IMR-90 (cell line): ENCODE measurements at regions not wholly inside any gene's neighbourhood (a gene's known extent, or its start where the extent isn't known, plus 50 kb on each side); places are given as distances from the start of the nearest gene placed in this dataset.

Experiments used
- ATAC-seq: fragments of 200-7000 bp; cut with Tn5 transposase; 2 replicates; pipeline ENCODE4 v1.9.1; 2020; ENCODE audit warnings: low read depth, mild to moderate bottlenecking, moderate library complexity
- BruUV-seq: library from RNA; stranded (reverse); fragments of 400-500 nt; replicated peaks from 2 replicates; lab custom pipeline; 2021; lab: Mats Ljungman, UMichigan
- CTCF ChIA-PET: fragments of 300-600 bp; formaldehyde crosslinking; extraction: SDS; loops from one replicate; lab custom pipeline; 2021; ENCODE audit warnings: antibody characterized with exemption; lab: Yijun Ruan, JAX
- POLR2A ChIA-PET: fragments of 300-600 bp; sonication (Branson Sonifier 250); formaldehyde crosslinking; loops from one replicate; lab custom pipeline; 2022; ENCODE audit warnings: antibody characterized with exemption; ENCODE audit not compliant: unreplicated experiment; lab: Charles Lee
- DNase-seq: peaks from one replicate; pipeline ENCODE4 v3.0.0; 2013
- H2AFZ ChIP-seq: replicated peaks from 2 replicates; pipeline ENCODE3; 2013; ENCODE audit warnings: low read length, mild to moderate bottlenecking; ENCODE audit not compliant: poor library complexity
- H2AK5ac ChIP-seq: 2 replicates; pipeline ENCODE4 v1.6.1; 2013; ENCODE audit warnings: low read depth, low read length, inconsistent platforms
- H2AK9ac ChIP-seq: replicated peaks from 2 replicates; pipeline ENCODE3; 2013; ENCODE audit warnings: mild to moderate bottlenecking, low read depth, low read length, moderate library complexity; ENCODE audit not compliant: poor library complexity
- H2BK120ac ChIP-seq: 2 replicates; pipeline ENCODE4 v1.6.1; 2013; ENCODE audit warnings: low read depth, low read length, inconsistent platforms
- H2BK15ac ChIP-seq: 3 replicates; pipeline ENCODE4 v1.6.1; 2013; ENCODE audit warnings: low read depth, low read length, inconsistent platforms
- H2BK20ac ChIP-seq: 2 replicates; pipeline ENCODE4 v1.6.1; 2013; ENCODE audit warnings: low read depth, mild to moderate bottlenecking, inconsistent platforms, low read length, moderate library complexity
- H2BK5ac ChIP-seq: 2 replicates; pipeline ENCODE4 v1.6.1; 2013; ENCODE audit warnings: mild to moderate bottlenecking, low read depth, low read length, inconsistent platforms; ENCODE audit not compliant: poor library complexity, severe bottlenecking
- H3K14ac ChIP-seq: replicated peaks from 2 replicates; pipeline ENCODE4 v1.6.1; 2013; ENCODE audit warnings: low read depth, low read length, inconsistent platforms
- H3K18ac ChIP-seq: 2 replicates; pipeline ENCODE4 v1.6.1; 2013; ENCODE audit warnings: low read depth, low read length, control low read depth
- H3K23ac ChIP-seq: 2 replicates; pipeline ENCODE4 v1.6.1; 2013; ENCODE audit warnings: low read depth, low read length, inconsistent platforms
- H3K27ac ChIP-seq: 2 replicates; pipeline ENCODE4 v1.5.1; 2013; ENCODE audit warnings: mild to moderate bottlenecking, control low read depth, low read length; ENCODE audit not compliant: insufficient read depth
- H3K27me3 ChIP-seq: 2 replicates; pipeline ENCODE4 v1.6.1; 2013; ENCODE audit warnings: low read length; ENCODE audit not compliant: control insufficient read depth, insufficient read depth
- H3K36me3 ChIP-seq: 2 replicates; pipeline ENCODE4 v1.6.1; 2013; ENCODE audit warnings: low read length, mixed read lengths; ENCODE audit not compliant: control insufficient read depth, insufficient read depth
- H3K4ac ChIP-seq: 2 replicates; pipeline ENCODE4 v1.6.1; 2013; ENCODE audit warnings: low read depth, low read length, inconsistent platforms
- H3K4me1 ChIP-seq: 2 replicates; pipeline ENCODE4 v1.6.1; 2013; ENCODE audit warnings: low read length, mixed read lengths; ENCODE audit not compliant: control insufficient read depth, insufficient read depth
- H3K4me2 ChIP-seq: 2 replicates; pipeline ENCODE4 v1.6.1; 2013; ENCODE audit warnings: low read depth, mild to moderate bottlenecking, control low read depth, low read length, moderate library complexity
- H3K4me3 ChIP-seq: 2 replicates; pipeline ENCODE4 v1.5.1; 2013; ENCODE audit warnings: low read depth, mild to moderate bottlenecking, control low read depth, low read length, moderate library complexity; ENCODE audit not compliant: insufficient read depth
- H3K56ac ChIP-seq: 2 replicates; pipeline ENCODE4 v1.6.1; 2013; ENCODE audit warnings: low read length, inconsistent platforms; ENCODE audit not compliant: insufficient read depth; ENCODE audit errors: extremely low read depth
- H3K79me1 ChIP-seq, 2 experiments: 2 replicates each; pipeline ENCODE4 v1.6.1; 2013; ENCODE audit warnings: low read length in 2 of 2, inconsistent platforms in 1 of 2, low read depth in 1 of 2
- H3K9ac ChIP-seq: 2 replicates; pipeline ENCODE4 v1.6.1; 2013; ENCODE audit warnings: low read depth, low read length, control low read depth
- H3K9me1 ChIP-seq: 2 replicates; pipeline ENCODE4 v1.6.1; 2013; ENCODE audit warnings: low read length, inconsistent platforms; ENCODE audit not compliant: insufficient read depth
- H3K9me3 ChIP-seq: 2 replicates; pipeline ENCODE4 v1.6.1; 2013; ENCODE audit warnings: low read length; ENCODE audit not compliant: control insufficient read depth, insufficient read depth
- H4K20me1 ChIP-seq: 2 replicates; pipeline ENCODE4 v1.6.1; 2013; ENCODE audit warnings: low read length, inconsistent platforms; ENCODE audit not compliant: insufficient read depth
- H4K5ac ChIP-seq: 2 replicates; pipeline ENCODE4 v1.6.1; 2013; ENCODE audit warnings: mild to moderate bottlenecking, low read depth, low read length, control low read depth
- H4K8ac ChIP-seq, 2 experiments: 2 replicates each; pipeline ENCODE4 v1.6.1; 2013; ENCODE audit warnings: low read depth in 2 of 2, low read length in 2 of 2, control low read depth in 1 of 2, inconsistent platforms in 1 of 2
- H4K91ac ChIP-seq: 2 replicates; pipeline ENCODE4 v1.6.1; 2013; ENCODE audit warnings: low read depth, low read length, inconsistent platforms; ENCODE audit not compliant: insufficient read depth
- BHLHE40 ChIP-seq: fragments of 150-350 bp; IDR thresholded peaks from 2 replicates; pipeline ENCODE4 v1.6.1; 2016; ENCODE audit warnings: mild to moderate bottlenecking, low read depth, low read length
- CEBPB ChIP-seq: IDR thresholded peaks from 2 replicates; pipeline ENCODE4 v1.6.1; 2012; ENCODE audit warnings: low read depth, low read length, improper control_type of control experiment
- CHD1 ChIP-seq: IDR thresholded peaks from 2 replicates; pipeline ENCODE4 v1.6.1; 2012; ENCODE audit warnings: low read depth, low read length, improper control_type of control experiment
- FOS ChIP-seq: fragments of 150-350 bp; IDR thresholded peaks from 2 replicates; pipeline ENCODE4 v1.6.1; 2016; ENCODE audit warnings: low read depth, low read length
- MAFK ChIP-seq: IDR thresholded peaks from 2 replicates; pipeline ENCODE4 v1.6.1; 2012; ENCODE audit warnings: low read depth, low read length, improper control_type of control experiment
- MAZ ChIP-seq: IDR thresholded peaks from 2 replicates; pipeline ENCODE4 v1.6.1; 2012; ENCODE audit warnings: low read depth, mild to moderate bottlenecking, low read length, improper control_type of control experiment, moderate library complexity, borderline replicate concordance
- MXI1 ChIP-seq: IDR thresholded peaks from 2 replicates; pipeline ENCODE4 v1.6.1; 2012; ENCODE audit warnings: low read depth, mild to moderate bottlenecking, low read length, moderate library complexity, borderline replicate concordance
- NFE2L2 ChIP-seq: fragments of 150-350 bp; IDR thresholded peaks from 2 replicates; pipeline ENCODE4 v1.6.1; 2016; ENCODE audit warnings: low read depth, mild to moderate bottlenecking, low read length
- POLR2A ChIP-seq: IDR thresholded peaks from 2 replicates; pipeline ENCODE4 v1.6.1; 2012; ENCODE audit warnings: mild to moderate bottlenecking, low read depth, low read length
- RAD21 ChIP-seq: IDR thresholded peaks from 2 replicates; pipeline ENCODE4 v1.6.1; 2012; ENCODE audit warnings: low read length, improper control_type of control experiment
- RCOR1 ChIP-seq: IDR thresholded peaks from 2 replicates; pipeline ENCODE4 v1.6.1; 2012; ENCODE audit warnings: mild to moderate bottlenecking, low read length, improper control_type of control experiment; ENCODE audit not compliant: insufficient replicate concordance
- RFX5 ChIP-seq: IDR thresholded peaks from 2 replicates; pipeline ENCODE4 v1.8.0; 2012; ENCODE audit warnings: low read depth, mild to moderate bottlenecking, low read length, moderate library complexity
- SMC3 ChIP-seq: fragments of 150-350 bp; IDR thresholded peaks from 2 replicates; pipeline ENCODE4 v1.6.1; 2016; ENCODE audit warnings: low read depth, mild to moderate bottlenecking, antibody characterized with exemption, low read length, moderate library complexity
- WGBS, 2 experiments: methylation state at CpG; one replicate each; pipeline versions ENCODE4 v1.1.5 to v1.1.7; 2013; ENCODE audit warnings: missing lambda C conversion rate in 2 of 2; ENCODE audit not compliant: insufficient read length in 1 of 2; ENCODE audit errors: extremely low coverage in 2 of 2; 5-methylcytosine and 5-hydroxymethylcytosine counted together
- dilution Hi-C: fragments of 300-500 bp; cut with HindIII; formaldehyde crosslinking; loops from one replicate; pipeline ENCODE4 v1.14.3; 2018; ENCODE audit warnings: low sequenced_read_pairs; ENCODE audit not compliant: unreplicated experiment
- in situ Hi-C: fragments of 300-500 bp; cut with MboI; formaldehyde crosslinking; loops from 3 replicates; pipeline ENCODE4 v1.14.3; 2019; ENCODE audit warnings: low sequenced_read_pairs, inconsistent platforms, mixed read lengths
- intact Hi-C: fragments of 100-400 bp; cut with micrococcal nuclease; formaldehyde crosslinking; loops from 2 replicates; pipeline ENCODE4 v1.10.0; 2022
- TF ChIP-seq, protein P1 (sequence below): fragments of 150-350 bp; IDR thresholded peaks from 2 replicates; pipeline ENCODE4 v1.6.1; 2016; ENCODE audit warnings: low read depth, mild to moderate bottlenecking, low read length, moderate library complexity, borderline replicate concordance
- TF ChIP-seq, protein P2 (sequence below): fragments of 150-350 bp; IDR thresholded peaks from 2 replicates; pipeline ENCODE4 v1.6.1; 2017; ENCODE audit warnings: mild to moderate bottlenecking, antibody characterized with exemption, low read length, low read depth
- TF ChIP-seq, protein P3 (sequence below): conservative IDR thresholded peaks from 2 replicates; pipeline ENCODE4 v1.5.1; 2012; ENCODE audit warnings: mild to moderate bottlenecking, low read depth, low read length, improper control_type of control experiment

DNA sequence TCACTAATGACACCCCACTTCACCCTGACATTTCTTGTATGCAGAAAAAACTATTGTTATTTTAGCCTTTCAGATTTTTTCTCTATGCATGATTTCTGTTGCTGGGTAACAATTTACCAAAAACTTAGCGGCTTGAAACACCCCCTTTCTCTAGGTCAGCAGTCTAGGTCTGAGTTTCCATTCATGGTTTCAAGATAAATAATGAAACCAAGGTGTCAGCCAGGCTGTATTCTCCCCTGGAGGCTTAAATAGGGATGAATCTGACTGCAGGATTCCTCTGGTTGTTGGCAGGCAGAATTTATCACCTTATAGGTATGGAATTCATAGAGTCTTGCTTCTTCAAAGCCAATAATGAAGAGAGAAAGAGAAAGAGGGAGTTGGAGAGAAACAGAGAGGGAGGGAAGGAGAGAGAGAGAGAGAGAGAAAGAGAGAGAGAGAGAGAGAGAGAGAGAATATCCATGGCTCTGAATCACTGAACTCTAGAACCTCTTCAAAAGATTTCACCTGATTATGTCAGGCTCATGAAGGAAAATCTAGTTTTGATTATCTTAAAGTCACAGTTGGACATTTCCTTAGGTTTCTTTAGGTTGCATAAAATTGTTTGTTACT lies 1224.6 kb upstream of the LRRTM3 start:
- H3K4me1 ChIP-seq: no peaks in the 10 kb centered on the region
- no peak overlapping the region for H4K8ac ChIP-seq
- no peak overlapping the region for H2BK120ac ChIP-seq
- ChIA-PET POLR2A (no interaction called here), CTCF (no interaction called here)
- H4K20me1 ChIP-seq: no peaks in the 10 kb centered on the region
- H2AK5ac ChIP-seq: no peak overlapping the region
- no TSS peak for BruUV-seq
- in situ Hi-C loops: no loop called here
- H2BK5ac ChIP-seq: no peak overlapping the region
- no peaks in the 10 kb centered on the region for H3K9me3 ChIP-seq
- dilution Hi-C loops: no loop called here
- no peak overlapping the region for H4K91ac ChIP-seq
- DNase-seq: no peak
- no peak overlapping the region for H3K4me3 ChIP-seq
- TF ChIP-seq SMC3 (no peak), CEBPB (no peak), BHLHE40 (no peak), NFE2L2 (no peak), FOS (no peak), MAZ (no peak), MAFK (no peak), RCOR1 (no peak), CHD1 (no peak), RAD21 (no peak), POLR2A (no peak), RFX5 (no peak), MXI1 (no peak)
- TF ChIP-seq, protein P1, sequence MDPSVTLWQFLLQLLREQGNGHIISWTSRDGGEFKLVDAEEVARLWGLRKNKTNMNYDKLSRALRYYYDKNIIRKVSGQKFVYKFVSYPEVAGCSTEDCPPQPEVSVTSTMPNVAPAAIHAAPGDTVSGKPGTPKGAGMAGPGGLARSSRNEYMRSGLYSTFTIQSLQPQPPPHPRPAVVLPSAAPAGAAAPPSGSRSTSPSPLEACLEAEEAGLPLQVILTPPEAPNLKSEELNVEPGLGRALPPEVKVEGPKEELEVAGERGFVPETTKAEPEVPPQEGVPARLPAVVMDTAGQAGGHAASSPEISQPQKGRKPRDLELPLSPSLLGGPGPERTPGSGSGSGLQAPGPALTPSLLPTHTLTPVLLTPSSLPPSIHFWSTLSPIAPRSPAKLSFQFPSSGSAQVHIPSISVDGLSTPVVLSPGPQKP: no peak
- TF ChIP-seq, protein P2, sequence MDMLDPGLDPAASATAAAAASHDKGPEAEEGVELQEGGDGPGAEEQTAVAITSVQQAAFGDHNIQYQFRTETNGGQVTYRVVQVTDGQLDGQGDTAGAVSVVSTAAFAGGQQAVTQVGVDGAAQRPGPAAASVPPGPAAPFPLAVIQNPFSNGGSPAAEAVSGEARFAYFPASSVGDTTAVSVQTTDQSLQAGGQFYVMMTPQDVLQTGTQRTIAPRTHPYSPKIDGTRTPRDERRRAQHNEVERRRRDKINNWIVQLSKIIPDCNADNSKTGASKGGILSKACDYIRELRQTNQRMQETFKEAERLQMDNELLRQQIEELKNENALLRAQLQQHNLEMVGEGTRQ: no peak
- TF ChIP-seq, protein P3, sequence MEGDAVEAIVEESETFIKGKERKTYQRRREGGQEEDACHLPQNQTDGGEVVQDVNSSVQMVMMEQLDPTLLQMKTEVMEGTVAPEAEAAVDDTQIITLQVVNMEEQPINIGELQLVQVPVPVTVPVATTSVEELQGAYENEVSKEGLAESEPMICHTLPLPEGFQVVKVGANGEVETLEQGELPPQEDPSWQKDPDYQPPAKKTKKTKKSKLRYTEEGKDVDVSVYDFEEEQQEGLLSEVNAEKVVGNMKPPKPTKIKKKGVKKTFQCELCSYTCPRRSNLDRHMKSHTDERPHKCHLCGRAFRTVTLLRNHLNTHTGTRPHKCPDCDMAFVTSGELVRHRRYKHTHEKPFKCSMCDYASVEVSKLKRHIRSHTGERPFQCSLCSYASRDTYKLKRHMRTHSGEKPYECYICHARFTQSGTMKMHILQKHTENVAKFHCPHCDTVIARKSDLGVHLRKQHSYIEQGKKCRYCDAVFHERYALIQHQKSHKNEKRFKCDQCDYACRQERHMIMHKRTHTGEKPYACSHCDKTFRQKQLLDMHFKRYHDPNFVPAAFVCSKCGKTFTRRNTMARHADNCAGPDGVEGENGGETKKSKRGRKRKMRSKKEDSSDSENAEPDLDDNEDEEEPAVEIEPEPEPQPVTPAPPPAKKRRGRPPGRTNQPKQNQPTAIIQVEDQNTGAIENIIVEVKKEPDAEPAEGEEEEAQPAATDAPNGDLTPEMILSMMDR: no peak
- H3K56ac ChIP-seq: no peak overlapping the region
- no peak overlapping the region for H4K5ac ChIP-seq
- no peak overlapping the region for H2BK15ac ChIP-seq
- no peaks in the 10 kb centered on the region for H3K36me3 ChIP-seq
- no peaks in the 10 kb centered on the region for H3K27me3 ChIP-seq
- H2AFZ ChIP-seq: no peak overlapping the region
- no peak overlapping the region for H2BK20ac ChIP-seq
- intact Hi-C loops: no loop called here
- no peak overlapping the region for H3K23ac ChIP-seq
- H3K14ac ChIP-seq: no peak overlapping the region
- H3K9ac ChIP-seq: no peak overlapping the region
- H3K4ac ChIP-seq: no peak overlapping the region
- no peak overlapping the region for H3K18ac ChIP-seq
- no peak for ATAC-seq
- H3K9me1 ChIP-seq: no peaks in the 10 kb centered on the region
- no peak overlapping the region for H2AK9ac ChIP-seq
- H3K4me2 ChIP-seq: no peak overlapping the region
- no peak overlapping the region for H3K27ac ChIP-seq
- no CpG with 5 or more reads among the region's 1 CpG for WGBS, 2 experiments
- no peaks in the 10 kb centered on the region for H3K79me1 ChIP-seq
